HepG2 (cell line): ENCODE measurements at regions not wholly inside any gene's neighbourhood (a gene's known extent, or its start where the extent isn't known, plus 50 kb on each side); places are given as distances from the start of the nearest gene placed in this dataset.

Experiments used
- ATAC-seq: fragments of 200-7000 bp; cut with Tn5 transposase; 3 replicates; pipeline ENCODE4 v1.9.1; 2020; ENCODE audit warnings: mild to moderate bottlenecking, moderate library complexity
- BruUV-seq: library from RNA; stranded (reverse); fragments of 400-500 nt; replicated peaks from 2 replicates; lab custom pipeline; 2021; lab: Mats Ljungman, UMichigan
- CTCF ChIA-PET: fragments of 300-600 bp; formaldehyde crosslinking; extraction: SDS; loops from one replicate; lab custom pipeline; 2021; ENCODE audit warnings: low total read pairs, inconsistent platforms, low intra/inter-chr PET ratio; lab: Yijun Ruan, JAX
- POLR2A ChIA-PET: fragments of 350-600 bp; sonication (Branson Sonifier 250); formaldehyde crosslinking; loops from one replicate; lab custom pipeline; 2020; ENCODE audit warnings: antibody characterized with exemption, inconsistent platforms; lab: Yijun Ruan, JAX
- DNase-seq: peaks from one replicate; pipeline ENCODE4 v3.0.0-alpha.2; 2015; ENCODE audit warnings: low spot score
- FAIRE-seq: peaks from 3 replicates; lab custom pipeline; 2011; peaks lifted over from hg19 to GRCh38; lab: Jason Lieb, UNC
- H2AFZ ChIP-seq: one replicate; pipeline ENCODE4 v1.6.1; 2011; ENCODE audit warnings: low read length, inconsistent platforms
- H3K27ac ChIP-seq: fragments of 300-600 bp; 3 replicates; pipeline ENCODE4 v1.8.0; 2011; ENCODE audit warnings: mixed run types, mild to moderate bottlenecking, mixed read lengths, low read length, inconsistent platforms; ENCODE audit not compliant: insufficient read depth; ENCODE audit errors: extremely low read length
- H3K27me3 ChIP-seq, 2 experiments: fragments of 200-600 bp in 1 of 2; 2 replicates in 1 of 2; 3 replicates in 1 of 2; pipeline versions ENCODE4 v1.6.0 to v1.8.0; 2011; ENCODE audit warnings: low read length in 2 of 2, mild to moderate bottlenecking in 2 of 2, moderate library complexity in 2 of 2, inconsistent platforms in 1 of 2; ENCODE audit not compliant: insufficient read depth in 2 of 2, control insufficient read depth in 1 of 2
- H3K36me3 ChIP-seq, 2 experiments: fragments of 200-600 bp in 1 of 2; replicated peaks in 1 of 2; 2 replicates in 1 of 2; 3 replicates in 1 of 2; pipeline versions ENCODE4 v1.5.1 to v1.8.0; 2011; ENCODE audit warnings: low read length in 2 of 2, inconsistent platforms in 1 of 2; ENCODE audit not compliant: insufficient read depth in 2 of 2, control insufficient read depth in 1 of 2
- H3K4me1 ChIP-seq: 2 replicates; pipeline ENCODE4 v1.5.1; 2012; ENCODE audit warnings: low read length, inconsistent platforms; ENCODE audit not compliant: insufficient read depth
- H3K4me2 ChIP-seq: 2 replicates; pipeline ENCODE4 v1.6.0; 2011; ENCODE audit warnings: low read depth, low read length, inconsistent platforms
- H3K4me3 ChIP-seq, 3 experiments: fragments of 200-600 bp in 1 of 3; sonication (generic), shearing (Covaris generic) in 1 of 3; replicated peaks in 1 of 3; 2 replicates each; pipeline ENCODE4 v1.5.1; 2011 to 2016; ENCODE audit warnings: low read length in 3 of 3, inconsistent platforms in 2 of 3, low read depth in 2 of 3, mild to moderate bottlenecking in 2 of 3, control low read depth in 1 of 3, mixed read lengths in 1 of 3; ENCODE audit not compliant: insufficient read depth in 1 of 3
- H3K79me2 ChIP-seq: one replicate; pipeline ENCODE4 v1.6.1; 2011; ENCODE audit warnings: low read length, inconsistent platforms; ENCODE audit not compliant: insufficient read depth
- H3K9ac ChIP-seq: 2 replicates; pipeline ENCODE4 v1.6.0; 2011; ENCODE audit warnings: mild to moderate bottlenecking, low read depth, low read length, inconsistent platforms; ENCODE audit not compliant: insufficient read depth
- H3K9me3 ChIP-seq: 2 replicates; pipeline ENCODE4 v1.5.1; 2012; ENCODE audit warnings: mild to moderate bottlenecking, low read length
- H4K20me1 ChIP-seq: 2 replicates; pipeline ENCODE4 v1.6.0; 2011; ENCODE audit warnings: inconsistent platforms, mild to moderate bottlenecking, low read length, moderate library complexity; ENCODE audit not compliant: insufficient read depth
- BRCA1 ChIP-seq: sonication (generic); formaldehyde crosslinking; IDR thresholded peaks from 2 replicates; pipeline ENCODE4 v1.4.0; 2020; ENCODE audit warnings: missing genetic modification reagents
- CEBPB ChIP-seq: IDR thresholded peaks from 2 replicates; pipeline ENCODE4 v1.6.1; 2011; ENCODE audit warnings: low read depth, low read length, improper control_type of control experiment, borderline replicate concordance
- FOSL2 ChIP-seq: sonication (generic); formaldehyde crosslinking; IDR thresholded peaks from 2 replicates; pipeline ENCODE4 v1.4.0; 2020; ENCODE audit warnings: missing genetic modification reagents
- KLF16 ChIP-seq, 2 experiments: sonication (generic) in 1 of 2; formaldehyde crosslinking in 1 of 2; IDR thresholded peaks; 2 replicates each; pipeline versions ENCODE4 v1.6.1 to v1.8.0; 2016 to 2023; ENCODE audit warnings: missing genetic modification reagents in 2 of 2, missing compliant biosample characterization in 1 of 2
- RAD21 ChIP-seq: fragments of 450-650 bp; formaldehyde crosslinking; IDR thresholded peaks from 2 replicates; pipeline ENCODE4 v1.5.0; 2020; ENCODE audit warnings: mild to moderate bottlenecking
- SATB2 ChIP-seq: sonication (generic); formaldehyde crosslinking; IDR thresholded peaks from 2 replicates; pipeline ENCODE4 v1.5.0; 2020; ENCODE audit warnings: missing genetic modification reagents
- THRA ChIP-seq: sonication (generic); formaldehyde crosslinking; IDR thresholded peaks from 2 replicates; pipeline ENCODE4 v1.4.0; 2020; ENCODE audit warnings: missing genetic modification reagents, borderline replicate concordance
- ZNF225 ChIP-seq: sonication (generic); formaldehyde crosslinking; IDR thresholded peaks from 2 replicates; pipeline ENCODE4 v1.4.0; 2020; ENCODE audit warnings: mild to moderate bottlenecking, missing genetic modification reagents
- ZNF362 ChIP-seq: sonication (generic); formaldehyde crosslinking; IDR thresholded peaks from 2 replicates; pipeline ENCODE4 v1.4.0; 2020; ENCODE audit warnings: missing genetic modification reagents, mild to moderate bottlenecking, borderline replicate concordance
- ZNF552 ChIP-seq: sonication (generic); formaldehyde crosslinking; IDR thresholded peaks from 2 replicates; pipeline ENCODE4 v1.9.0; 2022; ENCODE audit warnings: missing genetic modification reagents, mild to moderate bottlenecking, borderline replicate concordance
- ZNF678 ChIP-seq: sonication (generic); formaldehyde crosslinking; IDR thresholded peaks from 2 replicates; pipeline ENCODE4 v1.4.0; 2020; ENCODE audit warnings: mild to moderate bottlenecking, missing genetic modification reagents
- WGBS: methylation state at CpG from one replicate; pipeline ENCODE4 v1.1.6; 2017; ENCODE audit warnings: low lambda C conversion rate; 5-methylcytosine and 5-hydroxymethylcytosine counted together
- in situ Hi-C: cut with HindIII; loops from 2 replicates; pipeline ENCODE4 v1.10.0; 2017; ENCODE audit warnings: low pct_unique_long_range_greater_than_20kb; ENCODE audit not compliant: extremely low pct_ligation_motif_present
- intact Hi-C: fragments of 100-400 bp; cut with micrococcal nuclease; formaldehyde crosslinking; loops from one replicate; pipeline ENCODE4 v1.10.0; 2022; ENCODE audit not compliant: unreplicated experiment

- no peak for TF ChIP-seq THRA (CRISPR knock-in tag)
- TF ChIP-seq ZNF225 (CRISPR knock-in tag): no peak
- TF ChIP-seq FOSL2: no peak
- no peak for TF ChIP-seq KLF16 (CRISPR knock-in tag; IDR thresholded peaks at IDR 0.05)
- TF ChIP-seq ZNF552 (CRISPR knock-in tag): no peak
- no peak for TF ChIP-seq SATB2 (CRISPR knock-in tag)
- TF ChIP-seq RAD21 (CRISPR knock-in tag): no peak
- TF ChIP-seq BRCA1 (CRISPR knock-in tag): no peak
- no peak for TF ChIP-seq ZNF678
These were observed 1540.0 kb upstream of the PABPC4L start (continued) for GRCh38 chr4:135741583-135741982.

GRCh38 chr4:135739354-135739753 is 1537.8 kb upstream of the PABPC4L start:
- Histone ChIP-seq H3K27me3 (no peaks in the 10 kb centered on the region), H4K20me1 (no peaks in the 10 kb centered on the region), H3K4me3 (no peak overlapping the region), H3K36me3 (no peaks in the 10 kb centered on the region), H3K4me1 (no peaks in the 10 kb centered on the region), H2AFZ (no peak overlapping the region), H3K9me3 (no peaks in the 10 kb centered on the region), H3K4me2 (no peak overlapping the region), H3K27ac (no peak overlapping the region), H3K9ac (no peak overlapping the region), H3K79me2 (no peaks in the 10 kb centered on the region)
- TF ChIP-seq CEBPB: peak; percentile 38; the same call in 1 of the 2 replicates
- no peak for TF ChIP-seq ZNF362 (CRISPR knock-in tag)
- ATAC-seq (no peak), DNase-seq (no peak), FAIRE-seq (no peak)
- intact Hi-C loops: no loop called here
- CTCF ChIA-PET: no interaction called here
- 7% methylated on average over 2 of the region's 2 CpGs for WGBS
- POLR2A ChIA-PET: no interaction called here
- in situ Hi-C loops: no loop called here
- BruUV-seq: no TSS peak
